HPDE6-E6E7 (cell line): ENCODE measurements at regions not wholly inside any gene's neighbourhood (a gene's known extent, or its start where the extent isn't known, plus 50 kb on each side); places are given as distances from the start of the nearest gene placed in this dataset.

ENCODE experiments used
- DNase-seq: peaks from one replicate; pipeline ENCODE4 v3.0.0; 2011; ENCODE audit warnings: missing footprints; ENCODE audit errors: extremely low spot score

- DNase-seq: peak; percentile 62
Measured at GRCh38 chr1:177585302-177586220, 384.3 kb downstream of the SEC16B start.

DNA sequence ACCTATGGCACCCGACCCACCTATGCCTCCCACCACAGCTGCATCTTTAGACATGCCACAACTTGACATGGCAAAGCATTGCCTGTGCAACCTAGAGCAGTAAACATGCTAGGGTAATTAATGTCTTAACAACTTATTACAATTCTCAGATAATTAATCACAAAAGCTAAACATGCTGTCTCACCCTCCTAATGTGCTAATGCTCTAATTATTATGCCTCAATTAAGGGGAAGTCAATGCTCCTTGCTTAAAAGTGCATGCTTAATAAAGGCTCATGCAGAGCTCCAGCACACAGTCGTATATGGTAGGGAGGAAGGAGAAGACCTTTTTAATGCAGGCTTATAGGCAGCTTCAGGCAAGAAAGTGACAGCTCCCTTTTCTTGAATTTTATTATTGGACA, 396.0 kb downstream of the SEC16B start:
- no peak for DNase-seq

- no peak for DNase-seq
Measured at GRCh38 chr1:177571485-177572076, 398.3 kb downstream of the SEC16B start.

DNA sequence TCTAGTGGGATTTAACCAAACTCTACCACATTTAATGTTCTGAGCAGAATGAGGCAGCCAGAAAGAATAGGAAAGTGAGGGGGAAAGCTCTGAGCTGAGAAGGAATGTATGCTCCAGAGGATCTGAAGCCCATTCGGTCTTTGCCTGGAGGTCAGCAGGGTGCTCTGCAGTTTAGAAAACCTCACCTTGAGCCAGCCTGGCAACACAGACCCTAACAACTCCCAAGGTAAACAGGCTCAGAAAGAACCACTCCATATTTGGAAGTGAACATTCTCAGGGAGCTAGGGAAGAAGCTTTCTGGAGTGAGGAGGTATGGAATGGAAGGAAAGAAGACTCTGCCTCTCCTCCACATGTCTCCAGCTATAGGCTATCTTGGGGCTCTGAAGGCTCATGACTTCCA, 398.8 kb downstream of the SEC16B start:
- DNase-seq: no peak

GRCh38 chr1:177569476-177569875, 398.7 kb downstream of the BRINP2 start:
- DNase-seq: no peak

- DNase-seq: no peak
Measured at GRCh38 chr1:177568622-177569021, 397.9 kb downstream of the BRINP2 start.

DNA sequence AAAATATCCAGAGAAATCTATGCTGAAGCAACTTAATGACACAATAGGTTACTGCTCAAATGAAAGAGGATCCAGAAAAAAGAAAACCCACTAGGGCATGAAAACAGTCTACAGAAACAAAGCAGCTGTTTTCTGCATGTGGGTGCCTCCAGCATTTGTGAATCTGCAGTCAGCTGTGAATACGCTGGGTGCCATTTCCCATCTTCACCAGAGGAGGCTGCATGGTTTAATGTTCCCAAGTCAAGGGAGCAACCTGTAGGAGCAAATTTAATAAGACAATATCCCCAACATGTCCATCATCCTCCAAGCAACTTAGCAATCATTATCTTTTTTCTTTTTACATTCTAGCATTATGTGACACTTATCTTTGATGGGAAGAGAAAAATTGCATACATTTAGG, 396.6 kb downstream of the BRINP2 start:
- DNase-seq: peak; percentile 41

DNA sequence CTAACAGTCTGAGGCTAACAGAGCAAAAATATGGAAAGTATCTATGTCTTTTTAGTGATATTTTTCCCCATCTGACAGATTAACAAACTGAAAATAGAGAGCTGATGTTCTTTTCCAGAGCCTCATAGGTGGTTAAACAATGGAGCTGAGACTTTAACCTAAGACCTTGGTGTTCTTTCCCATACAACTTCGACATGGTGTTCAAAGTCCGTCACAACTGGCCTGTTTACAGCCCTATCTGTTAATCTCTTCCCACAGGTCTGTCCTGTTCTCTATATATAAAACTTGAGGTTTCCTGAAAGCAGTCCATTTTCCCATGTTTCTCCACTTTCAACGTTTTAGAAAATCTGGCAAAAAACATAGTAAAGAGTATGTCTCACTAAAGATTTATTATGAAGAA, 395.7 kb downstream of the BRINP2 start:
- no peak for DNase-seq

GRCh38 chr1:177561436-177561835, 390.7 kb downstream of the BRINP2 start:
- no peak for DNase-seq

DNA sequence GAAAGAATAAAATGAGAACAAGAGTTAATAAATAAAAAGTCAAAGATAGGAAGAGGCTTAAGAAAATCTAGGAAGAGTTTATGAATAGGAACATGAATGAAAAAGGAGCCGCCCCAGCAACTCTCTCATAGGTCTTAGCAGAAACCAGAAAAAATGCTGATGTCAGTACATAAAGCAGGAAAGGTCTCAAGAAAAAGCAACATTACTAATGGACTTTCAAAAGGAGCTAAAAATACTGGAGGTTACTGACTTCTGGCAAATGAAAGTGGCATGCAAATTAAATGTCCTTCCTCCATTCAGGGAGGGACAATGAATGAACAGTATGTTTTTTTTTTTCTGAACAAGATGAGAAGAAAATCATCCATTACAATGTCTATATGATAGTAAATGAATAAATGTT, 387.6 kb downstream of the BRINP2 start:
- no peak for DNase-seq

DNA sequence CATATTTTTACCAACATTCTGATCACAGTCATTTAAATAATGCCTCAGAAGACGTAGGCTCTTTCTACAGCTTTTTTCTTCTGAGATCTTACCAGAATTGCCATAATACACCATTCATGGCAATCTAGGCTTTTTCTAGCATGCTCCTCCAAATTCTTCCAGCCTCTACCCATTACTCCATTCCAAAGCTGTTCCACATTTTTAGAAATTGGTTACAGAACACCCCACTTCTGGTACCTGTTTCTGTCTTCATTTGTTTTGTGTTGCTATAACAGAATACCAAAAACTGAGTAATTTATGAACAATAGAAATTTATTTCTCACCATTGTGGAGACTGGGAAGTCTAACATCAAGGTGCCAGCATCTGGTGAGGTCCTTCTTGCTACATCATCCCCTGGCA, 385.4 kb downstream of the BRINP2 start:
- DNase-seq: no peak

DNA sequence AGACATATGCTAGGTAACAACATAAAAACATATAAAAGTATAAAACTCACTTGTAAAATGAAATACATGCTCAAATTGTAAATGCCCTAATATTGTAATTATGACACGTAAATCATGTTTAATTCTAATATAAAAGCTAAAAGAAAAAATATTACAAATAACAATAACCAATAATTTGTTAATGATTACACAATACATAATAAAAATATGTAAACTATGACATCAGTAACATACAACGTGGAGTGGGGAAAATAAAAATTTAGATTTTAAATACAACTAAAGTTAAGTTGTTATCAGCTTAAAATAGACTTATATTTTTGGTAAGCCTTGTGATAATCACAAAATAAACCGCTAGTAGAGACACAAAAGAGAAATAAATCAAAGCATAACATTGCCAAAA, 376.4 kb downstream of the BRINP2 start:
- no peak for DNase-seq

DNA sequence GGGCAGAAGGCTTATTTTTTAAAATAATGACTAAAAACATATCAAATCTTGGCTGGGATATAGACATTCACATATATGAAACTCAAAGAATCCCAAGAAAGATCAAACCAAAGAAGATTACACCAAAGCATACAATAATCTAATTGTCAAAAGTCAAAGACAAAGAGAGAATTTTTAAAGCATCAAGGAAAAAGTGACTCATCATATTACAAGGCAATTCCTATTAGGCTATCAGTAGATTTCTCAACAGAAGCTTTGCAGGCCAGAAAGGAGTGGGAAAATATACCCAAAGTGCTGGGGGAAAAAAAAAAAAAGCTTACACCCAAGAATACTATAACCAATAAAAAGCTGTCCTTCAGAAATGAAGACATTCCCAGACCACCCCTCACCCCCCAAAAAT, 375.6 kb downstream of the BRINP2 start:
- no peak for DNase-seq

- no peak for DNase-seq
Measured at GRCh38 chr1:177526201-177526600, 355.4 kb downstream of the BRINP2 start.

- no peak for DNase-seq
Measured at GRCh38 chr1:177525176-177525575, 354.4 kb downstream of the BRINP2 start.

- peak; percentile 31 for DNase-seq
Measured at GRCh38 chr1:177517546-177517945, 346.8 kb downstream of the BRINP2 start.

DNA sequence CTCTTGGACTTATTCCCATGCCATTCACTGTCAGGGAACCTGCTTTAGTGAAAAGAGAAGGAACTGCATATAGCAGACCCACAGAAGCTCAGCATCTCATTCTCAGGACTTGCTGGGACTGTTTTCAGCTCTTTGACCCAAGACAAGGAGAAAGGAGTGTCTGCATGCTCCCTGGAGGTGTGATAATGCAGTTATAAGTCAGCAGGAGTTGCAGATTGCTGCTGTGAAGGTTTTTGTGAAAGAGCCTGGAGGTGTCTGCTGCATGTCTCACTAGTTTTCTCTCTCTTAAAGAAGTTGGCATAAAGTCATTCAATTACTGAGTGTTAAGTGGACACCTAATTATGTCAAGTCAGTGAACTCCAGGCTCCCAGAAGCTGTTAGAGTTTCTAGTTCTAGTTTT, 343.4 kb downstream of the BRINP2 start:
- no peak for DNase-seq

GRCh38 chr1:177511036-177511435, 340.3 kb downstream of the BRINP2 start:
- DNase-seq: no peak

- DNase-seq: peak; percentile 19
Measured at GRCh38 chr1:177505905-177506590, 335.3 kb downstream of the BRINP2 start.

DNA sequence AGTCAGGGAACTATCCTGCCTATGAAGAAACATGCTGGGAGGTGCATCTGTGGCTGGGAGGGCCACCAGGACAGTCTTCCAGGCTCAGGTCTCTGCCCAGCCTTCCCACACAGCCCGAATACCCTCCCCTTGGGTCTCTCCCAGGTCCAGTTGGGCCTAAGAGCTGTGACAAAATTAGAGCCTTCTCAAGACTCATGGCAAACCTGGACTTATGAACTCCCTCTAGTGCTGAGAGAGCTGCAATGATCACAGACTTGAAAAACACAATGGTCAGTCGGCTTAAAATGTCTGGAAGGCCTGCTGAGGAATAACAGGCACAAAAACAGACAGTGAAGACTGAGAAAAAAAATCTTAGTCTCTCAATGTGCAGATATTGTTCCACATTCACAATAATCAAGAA, 325.1 kb downstream of the BRINP2 start:
- no peak for DNase-seq

- DNase-seq: no peak
Measured at GRCh38 chr1:177490786-177491185, 320.0 kb downstream of the BRINP2 start.

DNA sequence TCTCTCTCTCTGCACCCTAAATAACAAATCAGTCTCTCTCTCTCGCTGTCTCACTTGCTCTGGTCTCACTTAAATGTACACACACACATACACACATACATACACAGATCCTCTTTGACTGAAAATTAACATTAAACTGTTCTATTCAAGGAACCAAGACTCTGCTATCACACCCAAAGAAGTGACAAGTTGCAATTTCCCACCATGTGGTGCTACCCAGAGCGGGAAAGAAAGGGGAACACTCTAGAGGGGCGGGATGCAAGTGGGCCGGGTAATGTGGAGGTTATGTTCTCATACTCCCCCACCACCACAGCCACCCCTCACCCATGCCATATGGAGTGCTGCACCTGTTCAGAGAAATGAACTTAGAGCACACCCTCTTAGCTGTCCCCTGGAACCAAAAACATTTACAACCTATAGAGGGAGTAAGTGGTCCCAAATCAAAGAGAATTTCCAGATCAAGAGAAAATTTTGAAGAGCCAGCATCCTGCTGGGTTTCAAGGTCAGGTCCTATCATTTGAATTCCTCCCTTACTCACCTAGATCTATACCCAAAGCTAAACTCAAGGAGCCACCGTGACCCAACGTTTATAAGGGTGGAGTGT, 319.4 kb downstream of the BRINP2 start:
- DNase-seq: no peak
